GM19035 (cell line): ENCODE measurements at regions not wholly inside any gene's neighbourhood (a gene's known extent, or its start where the extent isn't known, plus 50 kb on each side); places are given as distances from the start of the nearest gene placed in this dataset.

ENCODE experiments used
- ATAC-seq: cut with Tn5 transposase; IDR thresholded peaks from one replicate; pipeline ENCODE4 v1.9.1; 2021; ENCODE audit not compliant: unreplicated experiment

GRCh38 chr11:45477588-45477987 is 187.8 kb downstream of the CHST1 start:
- no peak for ATAC-seq

GRCh38 chr11:45476126-45476525 is 189.3 kb downstream of the CHST1 start:
- ATAC-seq, result no peak

GRCh38 chr11:45475173-45475572 is 189.0 kb upstream of the SYT13 start:
- no peak for ATAC-seq

GRCh38 chr11:45473341-45473895 is 187.3 kb upstream of the SYT13 start:
- ATAC-seq, result no peak

GRCh38 chr11:45472716-45473317 is 186.7 kb upstream of the SYT13 start:
- ATAC-seq, result no peak

- no peak for ATAC-seq
Measured at GRCh38 chr11:45471266-45471665, 185.1 kb upstream of the SYT13 start.

- ATAC-seq, result no peak
Measured at GRCh38 chr11:45470794-45471167, 184.6 kb upstream of the SYT13 start.

- ATAC-seq, result no peak
Measured at GRCh38 chr11:45470151-45470793, 184.1 kb upstream of the SYT13 start.

- no peak for ATAC-seq
Measured at GRCh38 chr11:45468267-45468856, 182.2 kb upstream of the SYT13 start.

- no peak for ATAC-seq
Measured at GRCh38 chr11:45463541-45463940, 177.4 kb upstream of the SYT13 start.

- ATAC-seq, result no peak
Measured at GRCh38 chr11:45461514-45461913, 175.4 kb upstream of the SYT13 start.

GRCh38 chr11:45459491-45459890 is 173.3 kb upstream of the SYT13 start:
- no peak for ATAC-seq

GRCh38 chr11:45458269-45458668 is 172.1 kb upstream of the SYT13 start:
- ATAC-seq, result no peak

- no peak for ATAC-seq
Measured at GRCh38 chr11:45457649-45458048, 171.5 kb upstream of the SYT13 start.

GRCh38 chr11:45456686-45457085 is 170.5 kb upstream of the SYT13 start:
- no peak for ATAC-seq

- no peak for ATAC-seq
Measured at GRCh38 chr11:45455536-45455935, 169.4 kb upstream of the SYT13 start.

GRCh38 chr11:45454917-45455401 is 168.8 kb upstream of the SYT13 start:
- no peak for ATAC-seq

- ATAC-seq, result no peak
Measured at GRCh38 chr11:45453721-45454120, 167.6 kb upstream of the SYT13 start.

GRCh38 chr11:45451766-45452440 is 165.8 kb upstream of the SYT13 start:
- ATAC-seq, result no peak

- no peak for ATAC-seq
Measured at GRCh38 chr11:45450189-45450588, 164.0 kb upstream of the SYT13 start.

GRCh38 chr11:45449036-45449601 is 163.0 kb upstream of the SYT13 start:
- ATAC-seq, result no peak
